DND-41 (cell line): ENCODE measurements at regions not wholly inside any gene's neighbourhood (a gene's known extent, or its start where the extent isn't known, plus 50 kb on each side); places are given as distances from the start of the nearest gene placed in this dataset.

Source experiments
- ATAC-seq: fragments of 200-7000 bp; cut with Tn5 transposase; 3 replicates; pipeline ENCODE4 v1.9.1; 2021; ENCODE audit warnings: low read depth; ENCODE audit not compliant: insufficient read depth
- DNase-seq: peaks from one replicate; pipeline ENCODE4 v3.0.0-alpha.2; 2020
- H2AFZ ChIP-seq: 2 replicates; pipeline ENCODE4 v1.6.0; 2012; ENCODE audit warnings: low read depth, low read length
- H3K27ac ChIP-seq: 2 replicates; pipeline ENCODE4 v1.5.1; 2012; ENCODE audit warnings: low read length, inconsistent platforms
- H3K27me3 ChIP-seq: fragments of 200-600 bp; sonication (generic); 2 replicates; pipeline ENCODE4 v1.6.0; 2012; ENCODE audit warnings: low read length, mild to moderate bottlenecking, inconsistent platforms; ENCODE audit not compliant: insufficient read depth, poor library complexity
- H3K36me3 ChIP-seq: 2 replicates; pipeline ENCODE4 v1.5.1; 2012; ENCODE audit warnings: low read length, inconsistent platforms; ENCODE audit not compliant: insufficient read depth
- H3K4me1 ChIP-seq: 2 replicates; pipeline ENCODE4 v1.5.1; 2012; ENCODE audit warnings: mild to moderate bottlenecking, low read length; ENCODE audit not compliant: insufficient read depth
- H3K4me2 ChIP-seq: 2 replicates; pipeline ENCODE4 v1.6.0; 2012; ENCODE audit warnings: mild to moderate bottlenecking, moderate library complexity, low read length, inconsistent platforms; ENCODE audit not compliant: insufficient read depth
- H3K4me3 ChIP-seq, 2 experiments: fragments of 200-600 bp in 1 of 2; shearing (Covaris generic) in 1 of 2; 2 replicates each; pipeline ENCODE4 v1.5.1; 2012 to 2016; ENCODE audit warnings: inconsistent platforms in 2 of 2, low read length in 2 of 2, mild to moderate bottlenecking in 2 of 2, low read depth in 1 of 2, moderate library complexity in 1 of 2
- H3K79me2 ChIP-seq: 2 replicates; pipeline ENCODE4 v1.6.0; 2012; ENCODE audit warnings: low read length, inconsistent platforms; ENCODE audit not compliant: insufficient read depth
- H3K9ac ChIP-seq: 2 replicates; pipeline ENCODE4 v1.6.0; 2012; ENCODE audit warnings: low read depth, mild to moderate bottlenecking, inconsistent platforms, low read length, moderate library complexity
- H3K9me3 ChIP-seq: 2 replicates; pipeline ENCODE4 v1.5.1; 2012; ENCODE audit warnings: low read length, moderate library complexity, mild to moderate bottlenecking, inconsistent platforms; ENCODE audit not compliant: insufficient read depth, severe bottlenecking
- H4K20me1 ChIP-seq: 2 replicates; pipeline ENCODE4 v1.6.0; 2012; ENCODE audit warnings: low read length; ENCODE audit not compliant: insufficient read depth
- CTCF ChIP-seq: IDR thresholded peaks from 2 replicates; pipeline ENCODE4 v1.5.1; 2012; ENCODE audit warnings: borderline replicate concordance, low read length, moderate library complexity, mild to moderate bottlenecking; ENCODE audit not compliant: poor library complexity, severe bottlenecking; ENCODE audit errors: extremely low read depth
- EZH2 ChIP-seq: IDR thresholded peaks from 3 replicates; pipeline ENCODE4 v1.6.1; 2012; ENCODE audit warnings: borderline replicate concordance, low read depth, mild to moderate bottlenecking, moderate library complexity, low read length, inconsistent platforms; ENCODE audit not compliant: severe bottlenecking

DNA sequence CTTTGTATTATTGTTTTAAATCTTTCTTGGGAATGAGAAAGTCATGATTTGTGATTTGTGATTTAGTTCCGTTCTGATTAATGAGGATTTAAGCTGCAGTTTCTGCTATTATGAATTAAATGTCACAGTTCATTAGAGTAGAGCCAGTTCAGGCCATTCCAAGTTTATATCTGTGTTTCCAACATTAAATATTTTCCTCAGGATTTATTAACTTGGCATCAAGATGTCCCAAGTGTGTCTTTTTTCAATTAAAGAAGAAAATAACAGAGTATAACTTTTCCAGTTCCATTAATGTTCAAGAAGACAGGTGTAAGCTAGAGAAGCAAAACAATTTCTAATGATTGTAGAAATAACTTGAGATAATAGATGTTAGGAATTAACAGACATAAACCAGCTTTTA is 1183.2 kb upstream of the CELF2 start:
- Histone ChIP-seq H3K27me3 (no peaks in the 10 kb centered on the region), H3K4me2 (no peak overlapping the region), H2AFZ (no peak overlapping the region), H3K4me3 (no peak overlapping the region), H3K79me2 (no peaks in the 10 kb centered on the region), H3K9me3 (no peaks in the 10 kb centered on the region), H3K9ac (no peak overlapping the region), H3K27ac (no peak overlapping the region), H4K20me1 (no peaks in the 10 kb centered on the region), H3K36me3 (no peaks in the 10 kb centered on the region), H3K4me1 (no peaks in the 10 kb centered on the region)
- DNase-seq (no peak), ATAC-seq (no peak)
- TF ChIP-seq EZH2 (no peak), CTCF (no peak)

DNA sequence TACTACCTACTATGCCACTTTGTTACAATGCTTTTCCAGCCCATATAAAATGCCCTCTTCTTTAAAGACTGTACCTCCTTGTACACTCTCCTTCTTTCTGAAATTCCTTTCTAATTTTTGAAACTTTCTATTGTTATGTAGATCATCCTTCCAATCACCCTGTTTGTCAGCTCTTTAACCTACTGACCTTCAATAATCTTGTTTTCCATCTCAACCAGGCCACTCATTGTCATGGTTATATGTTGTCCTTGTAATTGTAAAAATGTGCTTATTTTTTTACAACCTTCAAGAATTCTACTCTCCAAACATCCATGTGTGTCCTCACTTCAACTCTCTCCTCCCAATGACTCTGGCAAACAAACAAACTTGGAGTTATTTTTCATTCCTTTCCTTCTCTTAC is 1172.6 kb upstream of the CELF2 start:
- no peak overlapping the region for H3K4me3 ChIP-seq
- H3K27me3 ChIP-seq = no peaks in the 10 kb centered on the region
- no peak overlapping the region for H2AFZ ChIP-seq
- no peaks in the 10 kb centered on the region for H3K9me3 ChIP-seq
- no peak overlapping the region for H3K27ac ChIP-seq
- DNase-seq (no peak), ATAC-seq (no peak)
- no peaks in the 10 kb centered on the region for H3K36me3 ChIP-seq
- no peaks in the 10 kb centered on the region for H4K20me1 ChIP-seq
- no peak overlapping the region for H3K9ac ChIP-seq
- no peaks in the 10 kb centered on the region for H3K79me2 ChIP-seq
- TF ChIP-seq EZH2 (no peak), CTCF (no peak)
- no peaks in the 10 kb centered on the region for H3K4me1 ChIP-seq
- H3K4me2 ChIP-seq = no peak overlapping the region

DNA sequence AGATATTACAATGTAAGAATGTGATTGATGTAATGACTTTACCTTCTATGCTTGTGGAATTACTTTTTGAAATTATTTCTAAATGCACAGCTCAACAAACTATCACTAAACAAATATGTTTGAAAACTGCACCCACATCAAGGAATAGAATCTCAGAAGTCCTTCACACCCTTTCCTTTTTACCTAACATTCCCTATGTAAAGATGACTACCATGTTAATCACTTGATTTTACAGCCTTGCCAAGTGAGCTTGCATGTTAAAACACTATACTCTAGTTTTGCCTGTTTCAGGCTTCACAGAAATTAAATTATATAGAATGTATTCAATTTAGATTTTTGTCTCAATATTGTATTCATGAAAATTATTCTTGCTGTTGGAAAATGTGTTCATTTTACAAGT is 1169.4 kb upstream of the CELF2 start:
- Histone ChIP-seq H3K36me3 (no peaks in the 10 kb centered on the region), H3K4me3 (no peak overlapping the region), H2AFZ (no peak overlapping the region), H3K4me2 (no peak overlapping the region), H3K4me1 (no peaks in the 10 kb centered on the region), H3K9ac (no peak overlapping the region), H3K27me3 (no peaks in the 10 kb centered on the region), H4K20me1 (no peaks in the 10 kb centered on the region), H3K9me3 (no peaks in the 10 kb centered on the region), H3K27ac (no peak overlapping the region), H3K79me2 (no peaks in the 10 kb centered on the region)
- DNase-seq (no peak), ATAC-seq (no peak)
- TF ChIP-seq EZH2 = no peak
- TF ChIP-seq CTCF = no peak

- DNase-seq (no peak), ATAC-seq (no peak)
- Histone ChIP-seq H3K4me1 (no peaks in the 10 kb centered on the region), H3K27me3 (no peaks in the 10 kb centered on the region), H3K9ac (no peak overlapping the region), H4K20me1 (no peaks in the 10 kb centered on the region), H3K4me2 (no peak overlapping the region), H3K36me3 (no peaks in the 10 kb centered on the region), H3K79me2 (no peaks in the 10 kb centered on the region), H3K4me3 (no peak overlapping the region), H3K27ac (no peak overlapping the region), H2AFZ (no peak overlapping the region), H3K9me3 (no peaks in the 10 kb centered on the region)
- TF ChIP-seq CTCF (no peak), EZH2 (no peak)
Measured at GRCh38 chr10:9848981-9849380, 1168.7 kb upstream of the CELF2 start.
